GM12864 (cell line): ENCODE measurements at regions not wholly inside any gene's neighbourhood (a gene's known extent, or its start where the extent isn't known, plus 50 kb on each side); places are given as distances from the start of the nearest gene placed in this dataset.

Experiments
- DNase-seq: peaks from one replicate; pipeline ENCODE4 v3.0.0-alpha.2; 2011; ENCODE audit warnings: low read depth
- H3K4me3 ChIP-seq: 2 replicates; pipeline ENCODE4 v1.5.1; 2011; ENCODE audit warnings: mild to moderate bottlenecking, low read depth, low read length, control low read depth
- CTCF ChIP-seq: IDR thresholded peaks from 2 replicates; pipeline ENCODE4 v1.5.1; 2011; ENCODE audit warnings: low read depth, mild to moderate bottlenecking, moderate library complexity, low read length, control low read depth, inconsistent platforms; ENCODE audit errors: missing control alignments

GRCh38 chr18:11293794-11294193 lies 144.4 kb upstream of the PIEZO2 start:
- TF ChIP-seq CTCF, result no peak
- no peak overlapping the region for H3K4me3 ChIP-seq
- no peak for DNase-seq

GRCh38 chr18:11290786-11291185 lies 141.4 kb upstream of the PIEZO2 start:
- DNase-seq, result no peak
- H3K4me3 ChIP-seq, result no peak overlapping the region
- TF ChIP-seq CTCF, result no peak

GRCh38 chr18:11289248-11289647 lies 139.9 kb upstream of the PIEZO2 start:
- no peak for DNase-seq
- TF ChIP-seq CTCF, result no peak
- H3K4me3 ChIP-seq, result no peak overlapping the region

- H3K4me3 ChIP-seq, result no peak overlapping the region
- no peak for TF ChIP-seq CTCF
- DNase-seq, result no peak
These were observed 139.0 kb upstream of the PIEZO2 start for GRCh38 chr18:11288401-11288800.

- no peak for TF ChIP-seq CTCF
- no peak overlapping the region for H3K4me3 ChIP-seq
These were observed 137.1 kb upstream of the PIEZO2 start for GRCh38 chr18:11286431-11286830.

GRCh38 chr18:11284811-11285210 lies 135.4 kb upstream of the PIEZO2 start:
- no peak for TF ChIP-seq CTCF
- H3K4me3 ChIP-seq, result no peak overlapping the region
- DNase-seq, result no peak

More at GRCh38 chr18:11286431-11286830, 137.1 kb upstream of the PIEZO2 start:
- no peak for DNase-seq

- no peak overlapping the region for H3K4me3 ChIP-seq
- DNase-seq, result no peak
- TF ChIP-seq CTCF, result no peak
These were observed 135.0 kb upstream of the PIEZO2 start for GRCh38 chr18:11284349-11284748.
